Left renal cortex interstitium (tissue), 4 donors: ENCODE measurements at regions not wholly inside any gene's neighbourhood (a gene's known extent, or its start where the extent isn't known, plus 50 kb on each side); places are given as distances from the start of the nearest gene placed in this dataset.
A peak's percentile ranks its signal among the peaks of the same experiment; 100 is the strongest.
"Not testable (repeated sequence)": the region's sequence is repeated elsewhere in the genome, so short reads cannot be mapped to it uniquely, and the experiment has no call there.

Source experiments
- DNase-seq, 4 donors: peaks; one replicate each; pipeline ENCODE4 v3.0.0-alpha.2; 2013; ENCODE audit warnings: low read depth in 4 of 4, low spot score in 2 of 4, missing footprints in 1 of 4

GRCh38 chr13:37510441-37510840 lies 88.1 kb downstream of the POSTN start:
- DNase-seq: no peak

DNA sequence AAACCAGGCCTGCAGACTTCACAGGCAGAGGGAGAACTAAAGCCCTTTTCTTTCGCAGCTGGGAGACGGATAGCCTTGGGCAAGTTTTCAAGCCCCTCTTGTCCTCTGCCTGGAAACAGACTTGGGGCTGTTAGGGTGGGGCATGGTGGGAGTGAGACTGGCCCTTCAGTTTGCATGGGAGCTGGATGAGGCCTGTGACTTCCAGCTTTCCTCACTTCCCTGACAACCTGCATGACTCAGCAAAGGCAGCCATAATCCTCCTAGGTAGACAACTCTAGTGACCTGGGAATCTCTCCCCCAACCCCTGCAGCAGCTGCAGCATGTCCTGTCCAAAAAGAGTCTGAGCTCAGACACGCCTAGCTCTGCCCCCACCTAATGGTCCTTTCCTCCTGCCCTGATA lies 93.0 kb downstream of the POSTN start:
- no peak for DNase-seq

GRCh38 chr13:37504251-37504650 lies 94.3 kb downstream of the POSTN start:
- DNase-seq: no peak

GRCh38 chr13:37503287-37503686 lies 95.3 kb downstream of the POSTN start:
- DNase-seq: no peak

DNA sequence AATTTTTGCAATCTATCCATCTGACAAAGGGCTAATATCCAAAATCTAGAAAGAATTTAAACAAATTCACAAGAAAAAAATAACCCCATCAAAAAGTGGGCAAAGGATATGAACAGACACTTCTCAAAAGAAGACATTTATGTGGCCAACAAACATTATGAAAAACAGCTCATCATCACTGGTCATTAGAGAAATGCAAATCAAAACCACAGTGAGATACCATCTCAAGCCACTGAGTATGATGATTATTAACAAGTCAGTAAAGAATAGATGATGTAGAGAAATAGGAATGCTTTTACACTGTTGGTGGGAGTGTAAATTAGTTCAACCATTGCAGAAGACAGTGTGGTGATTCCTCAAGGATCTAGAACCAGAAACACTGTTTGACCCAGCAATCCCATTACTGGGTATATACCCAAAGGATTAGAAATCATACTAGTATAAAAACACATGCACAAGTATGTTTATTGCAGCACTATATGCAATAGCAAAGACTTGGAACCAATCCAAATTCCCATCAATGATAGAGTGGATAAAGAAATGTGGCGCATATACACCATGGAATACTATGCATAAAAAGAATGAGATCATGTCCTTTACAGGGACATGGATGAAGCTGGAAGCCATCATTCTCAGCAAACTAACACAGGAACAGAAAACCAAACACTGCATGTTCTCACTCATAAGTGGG lies 96.1 kb downstream of the POSTN start:
- not testable (repeated sequence) for DNase-seq

DNA sequence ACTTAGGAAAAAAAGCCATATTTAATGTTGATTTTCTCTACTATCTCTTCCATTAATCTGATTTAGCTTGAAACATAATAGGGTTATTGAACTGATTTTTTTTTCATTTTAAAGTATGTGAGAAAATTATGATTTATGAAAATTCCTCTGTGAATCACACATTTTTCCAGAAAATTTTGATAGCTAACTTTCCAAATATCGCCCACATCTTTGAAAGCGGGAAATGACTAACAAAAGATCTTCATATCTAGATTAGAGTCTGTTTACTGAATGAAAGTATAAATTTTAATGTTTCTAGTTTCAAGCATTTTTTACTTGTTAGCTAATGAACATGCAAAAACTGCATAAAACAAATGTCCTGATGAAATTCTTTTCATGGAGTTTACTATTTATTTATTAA lies 97.4 kb downstream of the POSTN start:
- DNase-seq: no peak

GRCh38 chr13:37495046-37495445 lies 103.5 kb downstream of the POSTN start:
- DNase-seq: no peak

- no peak for DNase-seq
These were observed 104.8 kb downstream of the POSTN start for GRCh38 chr13:37493775-37494174.

GRCh38 chr13:37492741-37493514 lies 105.6 kb downstream of the POSTN start:
- no peak for DNase-seq

DNA sequence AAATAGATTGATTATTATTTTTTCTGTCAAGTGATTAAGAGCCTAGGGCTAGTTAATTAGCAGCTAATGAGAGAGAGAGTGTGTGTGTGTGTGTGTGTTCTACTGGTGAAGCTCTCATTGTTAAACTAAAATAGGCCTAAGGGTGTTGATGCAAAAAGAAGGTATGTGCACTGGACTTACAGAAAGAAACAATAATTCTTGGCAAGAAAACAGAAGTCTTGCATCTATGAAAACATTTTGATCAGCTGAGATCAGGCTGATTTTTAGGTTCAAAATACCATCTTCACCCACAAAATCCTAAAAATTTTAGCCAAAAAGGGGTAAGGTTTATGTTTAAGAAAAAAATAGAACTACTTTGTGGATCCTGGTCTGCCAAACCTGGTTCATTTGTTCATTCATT lies 106.5 kb downstream of the POSTN start:
- DNase-seq: no peak

DNA sequence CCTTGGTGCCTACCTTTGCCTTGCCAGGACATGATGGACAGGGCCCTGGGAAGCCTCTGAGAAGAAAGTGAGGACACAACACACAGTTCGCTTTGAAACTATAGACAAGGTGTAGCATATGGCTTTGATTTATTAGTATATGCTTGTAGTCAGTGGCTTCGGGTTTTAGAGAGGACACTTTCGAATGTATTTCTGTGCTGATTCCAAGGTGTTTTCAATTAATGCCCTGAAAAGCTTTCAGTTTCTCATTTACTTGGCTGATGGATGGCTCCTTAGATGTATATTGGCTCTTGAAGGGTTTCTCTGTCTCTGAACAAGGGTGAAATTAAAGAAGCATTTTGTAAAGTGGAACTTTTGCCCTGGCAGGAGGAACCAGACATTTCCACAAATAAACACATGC lies 106.9 kb downstream of the POSTN start:
- no peak for DNase-seq

GRCh38 chr13:37490176-37490779 lies 108.3 kb downstream of the POSTN start:
- no peak for DNase-seq

DNA sequence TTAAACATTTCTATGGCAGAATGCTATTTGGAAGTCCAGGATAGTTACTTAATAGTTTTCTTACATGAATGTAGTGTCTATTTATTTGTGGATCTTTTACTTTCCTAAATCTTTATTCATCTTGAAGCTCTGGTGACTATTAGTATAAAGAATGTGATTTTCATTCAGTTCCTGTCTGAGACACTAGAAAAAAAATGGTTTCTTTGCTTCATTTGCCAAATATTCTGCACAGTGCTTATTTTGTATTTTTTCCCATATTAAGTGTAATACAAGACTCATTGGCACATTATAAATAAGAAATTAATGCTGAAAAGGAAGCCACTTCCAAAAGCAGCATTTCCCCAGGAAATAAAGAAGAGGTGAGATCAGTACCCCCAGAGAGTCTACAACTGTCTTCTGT lies 109.8 kb downstream of the POSTN start:
- DNase-seq: no peak

- DNase-seq: no peak
These were observed 112.3 kb downstream of the POSTN start for GRCh38 chr13:37486171-37486681.

- no peak for DNase-seq
These were observed 112.8 kb downstream of the POSTN start for GRCh38 chr13:37485756-37486155.

GRCh38 chr13:37484056-37484455 lies 114.5 kb downstream of the POSTN start:
- no peak for DNase-seq

GRCh38 chr13:37482331-37482730 lies 116.2 kb downstream of the POSTN start:
- DNase-seq: no peak

- peak in 2 of 4 donors; percentile 12 to 27 for DNase-seq
These were observed 116.7 kb downstream of the POSTN start for GRCh38 chr13:37481885-37482227.

- DNase-seq: peak in 2 of 4 donors; percentile 5 to 25
These were observed 117.3 kb downstream of the POSTN start for GRCh38 chr13:37481011-37481884.

- DNase-seq: no peak
These were observed 118.7 kb downstream of the POSTN start for GRCh38 chr13:37479916-37480315.

DNA sequence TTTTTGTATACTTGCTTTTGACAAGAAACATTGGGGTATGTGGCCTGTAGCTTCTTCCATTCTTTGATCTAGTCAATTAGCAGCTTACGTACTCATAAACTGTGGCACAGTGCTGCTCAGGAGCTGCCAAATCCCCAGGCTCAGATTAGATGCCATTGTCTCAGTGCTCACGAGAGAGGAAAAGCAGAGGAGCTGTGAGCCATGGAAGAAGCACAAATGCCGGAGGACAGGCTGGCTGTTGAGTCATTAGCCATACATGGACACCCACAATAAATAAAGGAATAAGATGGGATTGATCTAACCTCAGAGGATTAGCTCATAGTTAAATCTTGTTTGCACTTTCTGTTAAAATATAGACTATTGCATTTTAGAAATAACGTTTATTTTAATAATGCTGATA lies 121.7 kb downstream of the POSTN start:
- DNase-seq: no peak
